K562 (cell line): ENCODE measurements at regions not wholly inside any gene's neighbourhood (a gene's known extent, or its start where the extent isn't known, plus 50 kb on each side); places are given as distances from the start of the nearest gene placed in this dataset.

Source experiments
- BRF1 ChIP-seq: IDR thresholded peaks from 3 replicates; pipeline ENCODE4 v1.6.1; 2011; ENCODE audit warnings: borderline replicate concordance, mild to moderate bottlenecking; ENCODE audit not compliant: insufficient read length; ENCODE audit errors: extremely low read depth
- DNMT1 ChIP-seq: fragments of 450-650 bp; IDR thresholded peaks from 2 replicates; pipeline ENCODE4 v1.6.1; 2016; ENCODE audit warnings: antibody characterized with exemption, mild to moderate bottlenecking
- NR3C1 ChIP-seq: sonication (generic); formaldehyde crosslinking; IDR thresholded peaks from 2 replicates; pipeline ENCODE4 v1.8.1; 2022; ENCODE audit warnings: missing genetic modification reagents
- PCBP2 ChIP-seq: fragments of 200-400 bp; formaldehyde crosslinking; IDR thresholded peaks from 2 replicates; pipeline ENCODE4 v1.6.1; 2018; ENCODE audit warnings: low read length, low read depth, mild to moderate bottlenecking, moderate library complexity; ENCODE audit not compliant: poor library complexity, severe bottlenecking
- SRF ChIP-seq, 2 experiments: fragments of 250-450, 450-650 bp in 1 of 2; sonication (Bioruptor Pico) in 1 of 2; sonication (generic) in 1 of 2; formaldehyde crosslinking; IDR thresholded peaks; 2 replicates each; pipeline versions ENCODE4 v1.5.0 to v1.5.1; 2020 to 2022; ENCODE audit warnings: mild to moderate bottlenecking in 1 of 2, missing genetic modification reagents in 1 of 2
- XRCC4 ChIP-seq: IDR thresholded peaks from one replicate; pipeline ENCODE4 v1.6.1; 2011; ENCODE audit not compliant: insufficient read depth, insufficient read length; ENCODE audit errors: extremely low read depth
- ZBTB17 ChIP-seq: fragments of 450-650 bp; formaldehyde crosslinking; IDR thresholded peaks from 2 replicates; pipeline ENCODE4 v1.4.0; 2020; ENCODE audit warnings: mild to moderate bottlenecking
- ZNF184 ChIP-seq: sonication (generic); formaldehyde crosslinking; IDR thresholded peaks from 2 replicates; pipeline ENCODE4 v1.5.0; 2020; ENCODE audit warnings: missing genetic modification reagents
- ZNF197 ChIP-seq: fragments of 200-800 bp; sonication (Bioruptor generic); IDR thresholded peaks from 2 replicates; pipeline ENCODE4 v1.6.1; 2016; ENCODE audit warnings: low read depth, missing genetic modification characterization, missing compliant biosample characterization
- ZNF316 ChIP-seq: fragments of 450-650 bp; IDR thresholded peaks from 2 replicates; pipeline ENCODE4 v1.6.1; 2016
- TF ChIP-seq, protein P1 (sequence below): sonication (generic); formaldehyde crosslinking; IDR thresholded peaks from 2 replicates; pipeline ENCODE4 v1.8.1; 2022; ENCODE audit warnings: missing genetic modification reagents
- TF ChIP-seq, protein P2 (sequence below): fragments of 450-650 bp; formaldehyde crosslinking; conservative IDR thresholded peaks from 2 replicates; pipeline ENCODE4 v1.4.0; 2022; ENCODE audit warnings: mild to moderate bottlenecking, missing genetic modification characterization
- TF ChIP-seq, protein P3 (sequence below): fragments of 450-650 bp; formaldehyde crosslinking; IDR thresholded peaks from 2 replicates; pipeline ENCODE4 v1.4.0; 2020; ENCODE audit warnings: mild to moderate bottlenecking, moderate library complexity
- TF ChIP-seq, protein P4 (sequence below): sonication (generic); formaldehyde crosslinking; IDR thresholded peaks from 2 replicates; pipeline ENCODE4 v1.8.1; 2022; ENCODE audit warnings: missing genetic modification reagents
- TF ChIP-seq, protein P5 (sequence below): fragments of 250-450 bp; sonication (Bioruptor Pico); IDR thresholded peaks from 2 replicates; pipeline ENCODE4 v1.5.0; 2022; ENCODE audit warnings: mild to moderate bottlenecking
- TF ChIP-seq, protein P6 (sequence below): sonication (generic); formaldehyde crosslinking; IDR thresholded peaks from 2 replicates; pipeline ENCODE4 v1.4.0; 2020; ENCODE audit warnings: mild to moderate bottlenecking, missing genetic modification reagents

DNA sequence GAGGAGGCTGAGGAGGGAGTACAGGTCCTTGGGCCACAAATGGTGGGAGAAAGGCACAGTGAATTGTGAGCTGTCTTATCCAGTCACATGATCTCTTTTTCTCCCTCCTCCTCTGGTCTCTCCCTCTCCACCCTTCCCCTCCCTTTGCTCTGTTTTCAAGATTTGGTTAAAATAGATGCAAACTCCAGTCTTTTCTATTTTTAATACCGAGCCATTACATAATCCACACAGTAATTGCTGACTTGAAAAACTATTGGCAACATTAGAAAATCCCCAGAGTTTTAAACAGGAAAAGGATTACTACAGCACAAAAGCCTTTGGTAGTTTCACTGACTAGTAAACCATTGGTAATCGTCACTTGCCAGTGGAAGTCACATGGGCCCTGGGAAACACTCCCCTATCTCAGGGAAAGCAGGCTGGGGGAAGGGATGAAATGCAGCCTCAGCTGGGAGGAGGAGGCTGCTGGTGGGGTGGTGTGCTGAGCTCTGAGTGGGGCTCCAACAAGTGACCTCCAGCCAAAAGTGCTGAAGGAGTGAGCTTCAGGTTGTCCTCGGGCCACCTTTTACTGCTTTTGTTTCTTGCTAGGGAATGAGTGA, 57.4 kb upstream of the PCBP1 start (continued):
- TF ChIP-seq, protein P1, sequence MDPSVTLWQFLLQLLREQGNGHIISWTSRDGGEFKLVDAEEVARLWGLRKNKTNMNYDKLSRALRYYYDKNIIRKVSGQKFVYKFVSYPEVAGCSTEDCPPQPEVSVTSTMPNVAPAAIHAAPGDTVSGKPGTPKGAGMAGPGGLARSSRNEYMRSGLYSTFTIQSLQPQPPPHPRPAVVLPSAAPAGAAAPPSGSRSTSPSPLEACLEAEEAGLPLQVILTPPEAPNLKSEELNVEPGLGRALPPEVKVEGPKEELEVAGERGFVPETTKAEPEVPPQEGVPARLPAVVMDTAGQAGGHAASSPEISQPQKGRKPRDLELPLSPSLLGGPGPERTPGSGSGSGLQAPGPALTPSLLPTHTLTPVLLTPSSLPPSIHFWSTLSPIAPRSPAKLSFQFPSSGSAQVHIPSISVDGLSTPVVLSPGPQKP (CRISPR knock-in tag) = no peak
- TF ChIP-seq SRF (CRISPR knock-in tag; IDR thresholded peaks at IDR 0.05) (no peak; a peak in 1 of 4 replicates), DNMT1 (no peak), ZNF184 (CRISPR knock-in tag) (no peak), NR3C1 (CRISPR knock-in tag) (no peak), XRCC4 (no peak), ZNF197 (CRISPR knock-in tag) (0 out of 2 replicates have a peak, but pooled peaks have one; percentile 60), PCBP2 (no peak), ZBTB17 (no peak), ZNF316 (peak; percentile 89), BRF1 (no peak)
- TF ChIP-seq, protein P2, sequence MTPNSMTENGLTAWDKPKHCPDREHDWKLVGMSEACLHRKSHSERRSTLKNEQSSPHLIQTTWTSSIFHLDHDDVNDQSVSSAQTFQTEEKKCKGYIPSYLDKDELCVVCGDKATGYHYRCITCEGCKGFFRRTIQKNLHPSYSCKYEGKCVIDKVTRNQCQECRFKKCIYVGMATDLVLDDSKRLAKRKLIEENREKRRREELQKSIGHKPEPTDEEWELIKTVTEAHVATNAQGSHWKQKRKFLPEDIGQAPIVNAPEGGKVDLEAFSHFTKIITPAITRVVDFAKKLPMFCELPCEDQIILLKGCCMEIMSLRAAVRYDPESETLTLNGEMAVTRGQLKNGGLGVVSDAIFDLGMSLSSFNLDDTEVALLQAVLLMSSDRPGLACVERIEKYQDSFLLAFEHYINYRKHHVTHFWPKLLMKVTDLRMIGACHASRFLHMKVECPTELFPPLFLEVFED (CRISPR knock-in tag) = no peak
- TF ChIP-seq, protein P3, sequence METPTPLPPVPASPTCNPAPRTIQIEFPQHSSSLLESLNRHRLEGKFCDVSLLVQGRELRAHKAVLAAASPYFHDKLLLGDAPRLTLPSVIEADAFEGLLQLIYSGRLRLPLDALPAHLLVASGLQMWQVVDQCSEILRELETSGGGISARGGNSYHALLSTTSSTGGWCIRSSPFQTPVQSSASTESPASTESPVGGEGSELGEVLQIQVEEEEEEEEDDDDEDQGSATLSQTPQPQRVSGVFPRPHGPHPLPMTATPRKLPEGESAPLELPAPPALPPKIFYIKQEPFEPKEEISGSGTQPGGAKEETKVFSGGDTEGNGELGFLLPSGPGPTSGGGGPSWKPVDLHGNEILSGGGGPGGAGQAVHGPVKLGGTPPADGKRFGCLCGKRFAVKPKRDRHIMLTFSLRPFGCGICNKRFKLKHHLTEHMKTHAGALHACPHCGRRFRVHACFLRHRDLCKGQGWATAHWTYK (CRISPR knock-in tag) = no peak
- TF ChIP-seq, protein P4, sequence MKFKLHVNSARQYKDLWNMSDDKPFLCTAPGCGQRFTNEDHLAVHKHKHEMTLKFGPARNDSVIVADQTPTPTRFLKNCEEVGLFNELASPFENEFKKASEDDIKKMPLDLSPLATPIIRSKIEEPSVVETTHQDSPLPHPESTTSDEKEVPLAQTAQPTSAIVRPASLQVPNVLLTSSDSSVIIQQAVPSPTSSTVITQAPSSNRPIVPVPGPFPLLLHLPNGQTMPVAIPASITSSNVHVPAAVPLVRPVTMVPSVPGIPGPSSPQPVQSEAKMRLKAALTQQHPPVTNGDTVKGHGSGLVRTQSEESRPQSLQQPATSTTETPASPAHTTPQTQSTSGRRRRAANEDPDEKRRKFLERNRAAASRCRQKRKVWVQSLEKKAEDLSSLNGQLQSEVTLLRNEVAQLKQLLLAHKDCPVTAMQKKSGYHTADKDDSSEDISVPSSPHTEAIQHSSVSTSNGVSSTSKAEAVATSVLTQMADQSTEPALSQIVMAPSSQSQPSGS (CRISPR knock-in tag) = no peak
- TF ChIP-seq, protein P5, sequence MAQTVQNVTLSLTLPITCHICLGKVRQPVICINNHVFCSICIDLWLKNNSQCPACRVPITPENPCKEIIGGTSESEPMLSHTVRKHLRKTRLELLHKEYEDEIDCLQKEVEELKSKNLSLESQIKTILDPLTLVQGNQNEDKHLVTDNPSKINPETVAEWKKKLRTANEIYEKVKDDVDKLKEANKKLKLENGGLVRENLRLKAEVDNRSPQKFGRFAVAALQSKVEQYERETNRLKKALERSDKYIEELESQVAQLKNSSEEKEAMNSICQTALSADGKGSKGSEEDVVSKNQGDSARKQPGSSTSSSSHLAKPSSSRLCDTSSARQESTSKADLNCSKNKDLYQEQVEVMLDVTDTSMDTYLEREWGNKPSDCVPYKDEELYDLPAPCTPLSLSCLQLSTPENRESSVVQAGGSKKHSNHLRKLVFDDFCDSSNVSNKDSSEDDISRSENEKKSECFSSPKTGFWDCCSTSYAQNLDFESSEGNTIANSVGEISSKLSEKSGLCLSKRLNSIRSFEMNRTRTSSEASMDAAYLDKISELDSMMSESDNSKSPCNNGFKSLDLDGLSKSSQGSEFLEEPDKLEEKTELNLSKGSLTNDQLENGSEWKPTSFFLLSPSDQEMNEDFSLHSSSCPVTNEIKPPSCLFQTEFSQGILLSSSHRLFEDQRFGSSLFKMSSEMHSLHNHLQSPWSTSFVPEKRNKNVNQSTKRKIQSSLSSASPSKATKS = no peak
- TF ChIP-seq, protein P6, sequence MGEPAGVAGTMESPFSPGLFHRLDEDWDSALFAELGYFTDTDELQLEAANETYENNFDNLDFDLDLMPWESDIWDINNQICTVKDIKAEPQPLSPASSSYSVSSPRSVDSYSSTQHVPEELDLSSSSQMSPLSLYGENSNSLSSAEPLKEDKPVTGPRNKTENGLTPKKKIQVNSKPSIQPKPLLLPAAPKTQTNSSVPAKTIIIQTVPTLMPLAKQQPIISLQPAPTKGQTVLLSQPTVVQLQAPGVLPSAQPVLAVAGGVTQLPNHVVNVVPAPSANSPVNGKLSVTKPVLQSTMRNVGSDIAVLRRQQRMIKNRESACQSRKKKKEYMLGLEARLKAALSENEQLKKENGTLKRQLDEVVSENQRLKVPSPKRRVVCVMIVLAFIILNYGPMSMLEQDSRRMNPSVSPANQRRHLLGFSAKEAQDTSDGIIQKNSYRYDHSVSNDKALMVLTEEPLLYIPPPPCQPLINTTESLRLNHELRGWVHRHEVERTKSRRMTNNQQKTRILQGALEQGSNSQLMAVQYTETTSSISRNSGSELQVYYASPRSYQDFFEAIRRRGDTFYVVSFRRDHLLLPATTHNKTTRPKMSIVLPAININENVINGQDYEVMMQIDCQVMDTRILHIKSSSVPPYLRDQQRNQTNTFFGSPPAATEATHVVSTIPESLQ (CRISPR knock-in tag) = no peak
